ENCODE measurements at regions not wholly inside any gene's neighbourhood (a gene's known extent, or its start where the extent isn't known, plus 50 kb on each side); places are given as distances from the start of the nearest gene placed in this dataset.
"Not testable (repeated sequence)": the region's sequence is repeated elsewhere in the genome, so short reads cannot be mapped to it uniquely, and the experiment has no call there.

DNA sequence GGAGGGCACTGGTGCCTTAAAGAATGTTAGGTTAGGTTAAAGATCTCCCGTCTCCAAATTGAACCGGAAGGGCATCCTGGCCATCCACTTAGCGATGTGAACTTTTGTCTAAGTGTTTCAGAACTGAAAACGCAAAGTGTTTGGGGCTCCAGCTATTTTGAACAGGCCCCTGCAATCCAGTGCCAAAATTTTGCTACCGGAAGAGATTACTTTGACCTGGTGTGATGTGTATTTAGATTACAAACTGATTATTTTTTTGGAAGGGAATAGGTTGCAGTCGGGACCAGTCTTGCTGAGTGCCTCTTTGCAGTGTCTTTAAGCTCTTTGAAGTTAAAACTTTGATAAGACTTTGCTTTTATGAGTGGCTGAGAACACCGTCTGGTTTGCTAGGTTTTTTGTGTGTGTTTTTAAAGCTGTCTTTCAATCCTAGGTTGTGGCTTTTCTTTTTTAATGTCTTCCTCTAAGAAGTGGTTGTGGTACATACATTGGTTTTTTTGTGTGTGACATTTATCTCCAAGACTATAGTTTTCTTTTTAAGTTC, 179.6 kb downstream of the OR4M2 start:
- H3K4me3 ChIP-seq (ENCODE audit: low read depth, low read length) = no peak overlapping the region
- TF ChIP-seq, protein P1, sequence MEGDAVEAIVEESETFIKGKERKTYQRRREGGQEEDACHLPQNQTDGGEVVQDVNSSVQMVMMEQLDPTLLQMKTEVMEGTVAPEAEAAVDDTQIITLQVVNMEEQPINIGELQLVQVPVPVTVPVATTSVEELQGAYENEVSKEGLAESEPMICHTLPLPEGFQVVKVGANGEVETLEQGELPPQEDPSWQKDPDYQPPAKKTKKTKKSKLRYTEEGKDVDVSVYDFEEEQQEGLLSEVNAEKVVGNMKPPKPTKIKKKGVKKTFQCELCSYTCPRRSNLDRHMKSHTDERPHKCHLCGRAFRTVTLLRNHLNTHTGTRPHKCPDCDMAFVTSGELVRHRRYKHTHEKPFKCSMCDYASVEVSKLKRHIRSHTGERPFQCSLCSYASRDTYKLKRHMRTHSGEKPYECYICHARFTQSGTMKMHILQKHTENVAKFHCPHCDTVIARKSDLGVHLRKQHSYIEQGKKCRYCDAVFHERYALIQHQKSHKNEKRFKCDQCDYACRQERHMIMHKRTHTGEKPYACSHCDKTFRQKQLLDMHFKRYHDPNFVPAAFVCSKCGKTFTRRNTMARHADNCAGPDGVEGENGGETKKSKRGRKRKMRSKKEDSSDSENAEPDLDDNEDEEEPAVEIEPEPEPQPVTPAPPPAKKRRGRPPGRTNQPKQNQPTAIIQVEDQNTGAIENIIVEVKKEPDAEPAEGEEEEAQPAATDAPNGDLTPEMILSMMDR (IDR thresholded peaks at IDR 0.05; ENCODE audit: insufficient read depth, low read length, missing control alignments) = no peak
- ChIA-PET CTCF (no interaction called here), POLR2A (no interaction called here)
- DNase-seq (ENCODE audit: low read depth, low spot score) = no peak

DNA sequence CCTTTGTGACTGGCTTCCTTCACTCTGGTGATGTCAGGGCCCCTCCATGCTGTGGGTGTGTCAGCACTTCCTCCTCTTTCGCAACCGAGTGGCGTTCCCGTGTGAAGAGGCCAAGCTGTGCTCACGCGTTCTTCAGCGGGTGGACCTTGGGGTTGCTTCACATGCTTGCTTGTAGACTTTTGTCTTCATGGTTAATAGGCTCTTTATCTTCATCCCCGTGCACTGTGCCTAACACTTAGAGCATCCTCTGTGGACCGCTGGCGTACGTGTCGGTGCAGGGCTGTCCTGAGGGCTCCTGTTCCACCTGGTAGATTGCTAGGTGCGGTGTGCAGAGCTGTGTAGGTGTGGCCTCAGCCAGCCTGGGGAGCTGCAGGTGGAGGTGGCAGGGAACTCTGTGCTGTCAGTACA, 182.3 kb downstream of the OR4M2 start:
- H3K4me3 ChIP-seq (ENCODE audit: low read depth, low read length) = no peak overlapping the region
- ChIA-PET POLR2A (no interaction called here), CTCF (no interaction called here)
- TF ChIP-seq, protein P1 (IDR thresholded peaks at IDR 0.05; ENCODE audit: insufficient read depth, low read length, missing control alignments) = no peak
- DNase-seq (ENCODE audit: low read depth, low spot score) = no peak

DNA sequence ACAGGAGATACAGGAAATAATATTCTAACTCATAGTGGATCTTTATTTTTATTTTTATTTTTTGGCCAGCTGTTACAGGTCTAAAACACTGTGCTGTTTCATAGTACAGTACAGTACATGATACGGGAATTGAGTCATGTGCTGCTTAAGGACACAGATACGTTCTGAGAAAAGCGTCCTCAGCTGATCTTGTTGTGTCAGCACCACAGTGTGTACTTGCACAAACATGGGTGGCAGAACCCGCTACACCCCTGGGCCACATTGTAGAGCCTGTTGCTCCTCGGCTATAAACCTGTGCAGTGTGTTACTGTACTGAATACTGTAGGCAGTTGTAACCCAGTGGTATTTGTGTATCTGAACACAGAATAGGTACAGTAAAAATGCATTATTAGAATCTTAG, 183.4 kb downstream of the OR4M2 start:
- DNase-seq (ENCODE audit: low read depth, low spot score) = no peak
- POLR2A ChIA-PET = no interaction called here
- CTCF ChIA-PET = no interaction called here

DNA sequence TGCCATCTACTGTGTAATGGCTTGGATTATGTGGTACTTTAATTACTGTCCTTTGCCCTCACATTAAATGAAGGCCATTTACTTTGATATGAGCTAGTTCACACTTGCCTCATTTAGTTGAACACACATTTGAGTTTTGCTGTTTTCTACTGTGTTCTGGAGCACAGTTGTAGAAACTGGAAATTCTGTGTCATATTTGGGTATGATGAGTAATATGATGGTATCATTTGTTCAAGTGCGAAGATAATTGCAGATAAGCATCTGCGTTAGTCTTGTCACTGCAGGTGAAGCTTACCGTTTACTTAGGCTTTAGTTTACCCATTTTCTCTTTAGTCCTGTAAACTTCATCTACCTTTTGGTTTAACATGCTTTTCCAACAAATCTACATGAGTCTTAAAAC, 183.9 kb downstream of the OR4M2 start:
- H3K4me3 ChIP-seq (ENCODE audit: low read depth, low read length); CTCF ChIA-PET; POLR2A ChIA-PET; DNase-seq (ENCODE audit: low read depth, low spot score): not testable (repeated sequence)

More for the DNA sequence above, 183.4 kb downstream of the OR4M2 start:
- TF ChIP-seq, protein P1 (IDR thresholded peaks at IDR 0.05; ENCODE audit: insufficient read depth, low read length, missing control alignments) = no peak
- H3K4me3 ChIP-seq (ENCODE audit: low read depth, low read length) = no peak overlapping the region

DNA sequence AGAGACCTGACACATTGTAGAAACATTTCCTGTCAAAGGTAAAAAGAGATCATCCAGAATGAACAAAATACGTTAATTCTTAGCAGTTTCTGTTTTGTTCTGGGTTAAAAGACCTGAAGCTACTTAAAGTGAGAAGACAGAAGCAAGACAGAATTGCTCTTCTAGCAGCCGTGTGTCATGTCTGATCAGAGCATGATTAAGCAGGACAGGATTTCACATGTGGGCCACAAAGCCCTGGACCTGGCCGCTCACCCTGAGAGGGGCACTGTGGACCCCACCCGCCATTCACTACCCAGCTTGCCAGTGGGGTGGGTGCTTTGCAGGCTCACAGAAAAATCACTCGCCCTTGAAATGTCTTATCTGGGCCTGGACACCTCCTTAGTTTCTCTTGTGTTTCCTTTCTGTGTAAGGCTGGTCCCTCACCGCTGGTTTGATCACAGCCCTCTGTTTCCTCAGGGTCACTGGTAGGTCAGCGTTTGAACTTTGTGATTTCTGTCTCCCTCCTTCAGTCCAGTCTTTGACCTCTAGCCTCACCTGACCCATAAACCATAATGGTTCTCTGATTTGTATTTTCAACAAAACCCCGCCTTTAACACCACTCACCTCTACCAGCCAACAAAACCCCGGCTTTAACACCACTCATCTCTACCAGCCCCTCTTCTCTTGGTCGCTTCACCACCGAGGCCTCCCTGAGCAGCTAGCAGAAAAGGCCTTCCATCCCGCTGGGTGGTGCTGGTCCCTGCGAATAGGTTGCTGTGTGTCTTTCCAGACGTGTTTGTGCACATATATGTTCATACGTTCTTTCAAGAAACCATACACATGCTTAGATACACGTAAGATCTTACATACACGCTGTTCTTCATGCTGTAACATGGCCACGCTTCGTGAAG, 185.0 kb downstream of the OR4M2 start:
- DNase-seq (ENCODE audit: low read depth, low spot score) = no peak
- no peak overlapping the region for H3K4me3 ChIP-seq (ENCODE audit: low read depth, low read length)
- CTCF ChIA-PET = no interaction called here
- TF ChIP-seq, protein P1 (IDR thresholded peaks at IDR 0.05; ENCODE audit: insufficient read depth, low read length, missing control alignments) = no peak
- POLR2A ChIA-PET = no interaction called here

DNA sequence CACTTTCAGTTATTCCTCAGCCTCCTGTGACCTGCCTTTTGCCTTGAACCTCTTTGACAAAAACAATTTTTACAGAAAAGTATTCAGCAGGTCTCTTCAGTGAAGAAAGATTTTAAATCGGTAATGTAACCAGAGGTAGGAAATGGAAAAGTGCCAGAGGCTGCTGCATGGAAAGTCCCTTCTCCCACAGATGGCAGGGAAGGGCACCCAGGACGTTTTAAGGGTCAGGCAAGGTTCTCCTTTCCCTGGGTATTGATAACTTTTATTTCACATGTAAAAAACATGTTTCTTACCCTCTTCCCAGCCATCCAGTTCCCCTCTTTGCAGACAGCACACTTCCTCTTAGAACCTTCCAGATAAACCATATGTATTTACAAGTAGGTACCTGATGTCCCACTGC, 185.6 kb downstream of the OR4M2 start:
- POLR2A ChIA-PET = no interaction called here
- TF ChIP-seq, protein P1 (IDR thresholded peaks at IDR 0.05; ENCODE audit: insufficient read depth, low read length, missing control alignments) = no peak
- CTCF ChIA-PET = no interaction called here
- no peak overlapping the region for H3K4me3 ChIP-seq (ENCODE audit: low read depth, low read length)
- no peak for DNase-seq (ENCODE audit: low read depth, low spot score)

DNA sequence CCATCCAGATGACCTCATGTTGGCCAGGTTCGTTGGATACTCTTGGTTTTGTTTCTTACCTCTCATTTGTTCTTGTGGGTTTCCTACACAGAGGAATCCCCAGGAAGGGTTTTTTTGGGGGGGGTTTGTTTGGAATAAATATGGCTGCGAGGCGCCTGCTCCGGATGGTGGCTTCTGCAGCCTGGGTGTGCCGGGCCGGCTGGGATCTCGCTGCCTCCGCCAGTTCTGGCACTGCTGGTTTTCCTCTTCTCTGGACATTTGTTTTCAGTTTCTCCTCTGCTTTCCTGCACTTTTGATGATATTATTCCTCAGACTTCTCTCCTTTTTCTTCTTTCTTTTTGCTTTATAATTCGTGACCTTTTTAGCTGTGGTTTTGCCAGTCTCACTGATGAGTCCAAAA, 187.4 kb downstream of the OR4M2 start:
- ChIA-PET POLR2A (no interaction called here), CTCF (no interaction called here)
- H3K4me3 ChIP-seq (ENCODE audit: low read depth, low read length) = no peak overlapping the region
- TF ChIP-seq, protein P1 (IDR thresholded peaks at IDR 0.05; ENCODE audit: insufficient read depth, low read length, missing control alignments) = no peak
- DNase-seq (ENCODE audit: low read depth, low spot score) = no peak

DNA sequence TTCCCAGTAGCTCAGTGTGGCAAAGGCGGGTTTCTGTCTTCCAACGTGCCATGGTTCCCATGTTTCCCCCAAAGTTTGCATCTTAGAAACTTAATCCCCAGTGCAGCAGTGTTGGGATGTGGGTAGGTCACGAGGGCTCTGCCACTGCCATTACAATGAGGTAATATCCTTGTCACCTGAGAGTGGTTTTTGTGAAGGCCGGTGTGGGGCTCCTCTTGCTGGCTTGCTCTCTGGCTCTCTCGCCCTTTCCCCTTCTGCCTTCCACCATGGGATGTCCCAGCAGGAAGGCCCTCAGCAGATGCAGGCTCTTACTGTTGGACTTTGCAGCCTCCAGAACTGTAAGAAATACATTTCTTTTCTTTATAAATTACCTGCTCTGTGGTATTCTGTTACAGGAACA, 187.9 kb downstream of the OR4M2 start:
- DNase-seq (ENCODE audit: low read depth, low spot score); H3K4me3 ChIP-seq (ENCODE audit: low read depth, low read length); POLR2A ChIA-PET; CTCF ChIA-PET: not testable (repeated sequence)

DNA sequence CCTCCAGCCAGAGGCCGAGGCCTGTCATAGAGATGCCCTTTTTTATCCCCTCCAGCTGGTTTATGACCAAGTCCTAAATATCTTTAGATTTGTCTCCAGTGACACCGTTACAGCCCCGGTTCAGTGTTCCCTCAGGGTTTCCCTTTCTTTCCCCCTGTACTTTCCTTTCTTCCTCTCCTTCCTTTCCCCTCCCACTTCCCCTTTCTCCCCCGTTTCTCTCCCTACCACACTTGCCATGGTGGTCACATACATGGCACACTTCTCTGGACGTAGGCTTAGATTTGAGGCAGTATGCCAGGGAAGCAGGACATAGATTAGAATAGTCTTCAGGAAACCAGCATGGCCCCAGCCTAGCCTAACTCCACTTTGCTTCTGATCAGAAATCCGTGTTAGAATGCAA, 188.3 kb downstream of the OR4M2 start:
- CTCF ChIA-PET; DNase-seq (ENCODE audit: low read depth, low spot score); POLR2A ChIA-PET; H3K4me3 ChIP-seq (ENCODE audit: low read depth, low read length): not testable (repeated sequence)

Data from AG04449 (cell line).